Mesodermal cell (in vitro differentiated cells): ENCODE measurements at regions not wholly inside any gene's neighbourhood (a gene's known extent, or its start where the extent isn't known, plus 50 kb on each side); places are given as distances from the start of the nearest gene placed in this dataset.
"Not testable (repeated sequence)": the region's sequence is repeated elsewhere in the genome, so short reads cannot be mapped to it uniquely, and the experiment has no call there.

Experiments
- H3K27ac ChIP-seq: 2 replicates; pipeline ENCODE4 v1.7.0; 2013; ENCODE audit warnings: mild to moderate bottlenecking, low read depth, low read length, moderate library complexity; ENCODE audit not compliant: severe bottlenecking
- H3K36me3 ChIP-seq: 2 replicates; pipeline ENCODE4 v1.7.1; 2013; ENCODE audit warnings: mild to moderate bottlenecking, low read length, moderate library complexity; ENCODE audit not compliant: control insufficient read depth, insufficient read depth
- H3K4me1 ChIP-seq: one replicate; pipeline ENCODE4 v1.7.1; 2013; ENCODE audit warnings: mild to moderate bottlenecking, low read length; ENCODE audit not compliant: insufficient read depth, control insufficient read depth, poor library complexity, severe bottlenecking
- H3K4me3 ChIP-seq: 2 replicates; pipeline ENCODE4 v1.7.0; 2013; ENCODE audit warnings: low read length, control low read depth, mild to moderate bottlenecking; ENCODE audit not compliant: insufficient read depth, poor library complexity, severe bottlenecking; ENCODE audit errors: extremely low read depth
- H3K9me3 ChIP-seq: 2 replicates; pipeline ENCODE4 v1.7.1; 2013; ENCODE audit warnings: mild to moderate bottlenecking, low read length, moderate library complexity; ENCODE audit not compliant: control insufficient read depth
- WGBS, 2 experiments: methylation state at CpG; one replicate each; pipeline ENCODE4 v1.1.5; 2013; ENCODE audit warnings: missing lambda C conversion rate in 2 of 2; ENCODE audit not compliant: insufficient coverage in 2 of 2; 5-methylcytosine and 5-hydroxymethylcytosine counted together

DNA sequence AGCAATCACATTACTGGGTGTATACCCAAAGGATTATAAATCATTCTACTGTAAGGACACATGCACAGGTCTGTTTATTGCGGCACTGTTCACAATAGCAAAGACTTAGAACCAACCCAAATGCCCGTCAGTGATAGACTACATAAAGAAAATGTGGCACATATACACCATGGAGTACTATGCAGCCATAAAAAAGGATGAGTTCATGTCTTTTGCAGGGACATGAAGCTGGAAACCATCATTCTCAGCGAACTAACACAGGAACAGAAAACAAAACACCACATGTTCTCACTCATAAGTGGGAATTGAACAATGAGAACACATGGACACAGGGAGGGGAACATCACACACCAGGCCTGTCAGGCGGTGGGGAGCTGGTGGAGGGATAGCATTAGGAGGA, 313.9 kb upstream of the NCKAP5 start:
- not testable (repeated sequence) for H3K4me3 ChIP-seq, H3K36me3 ChIP-seq, H3K9me3 ChIP-seq, H3K4me1 ChIP-seq, H3K27ac ChIP-seq
- WGBS, 2 experiments: 70% methylated on average over 2 of the region's 4 CpGs; no CpG with 5 or more reads in 1 of the 2 experiments

DNA sequence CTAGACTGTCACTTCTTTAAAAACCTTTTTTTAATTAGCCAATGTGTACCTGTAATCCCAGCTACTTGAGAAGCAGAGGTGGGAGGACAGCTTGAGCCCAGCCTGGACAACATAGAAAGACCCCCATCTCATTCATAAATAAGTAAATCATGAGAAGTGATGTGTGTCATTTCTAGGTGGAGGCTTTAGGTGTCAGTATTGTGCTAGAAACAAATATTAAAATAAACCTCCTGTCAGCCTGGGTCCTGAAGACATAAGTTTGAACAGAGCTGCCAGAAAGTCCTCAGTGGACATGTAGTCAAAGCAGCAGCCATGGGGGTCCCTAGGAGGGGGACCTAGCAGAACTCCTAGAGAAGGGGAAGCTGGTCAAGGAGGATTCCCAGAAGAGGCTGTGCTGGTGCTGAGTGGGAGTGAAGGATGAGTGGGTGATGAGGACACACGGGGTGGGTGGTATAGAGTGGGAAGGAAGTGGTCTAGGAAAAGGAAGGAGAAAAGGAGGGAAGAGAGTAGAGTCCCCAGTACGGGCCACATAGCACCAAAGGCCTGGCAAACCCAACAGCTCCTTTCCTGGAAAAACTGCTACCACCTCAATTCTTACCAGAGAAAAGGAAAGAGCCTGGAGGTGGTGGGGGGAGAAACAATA, 316.6 kb upstream of the NCKAP5 start:
- no peak overlapping the region for H3K27ac ChIP-seq
- peaks cover 5% of the 10 kb centered on the region for H3K4me1 ChIP-seq
- 71% methylated on average over 1 of the region's 2 CpGs; no CpG with 5 or more reads in 1 of the 2 experiments for WGBS, 2 experiments
- no peaks in the 10 kb centered on the region for H3K36me3 ChIP-seq
- no peak overlapping the region for H3K4me3 ChIP-seq
- H3K9me3 ChIP-seq: no peaks in the 10 kb centered on the region

- no peaks in the 10 kb centered on the region for H3K9me3 ChIP-seq
- no peaks in the 10 kb centered on the region for H3K36me3 ChIP-seq
- H3K27ac ChIP-seq: no peak overlapping the region
- no peak overlapping the region for H3K4me3 ChIP-seq
- peaks cover 5% of the 10 kb centered on the region for H3K4me1 ChIP-seq
- WGBS, 2 experiments: 51 to 72% methylated on average over 5 of the region's 5 CpGs
Measured at GRCh38 chr2:133885847-133886246, 317.6 kb upstream of the NCKAP5 start.

GRCh38 chr2:133886735-133887675, 318.7 kb upstream of the NCKAP5 start:
- Histone ChIP-seq H3K4me1 (peaks cover 5% of the 10 kb centered on the region), H3K27ac (no peak overlapping the region), H3K9me3 (no peaks in the 10 kb centered on the region), H3K36me3 (no peaks in the 10 kb centered on the region), H3K4me3 (no peak overlapping the region)
- 70 to 73% methylated on average over 14 to 15 of the region's 19 CpGs for WGBS, 2 experiments

GRCh38 chr2:133887676-133888040, 319.4 kb upstream of the NCKAP5 start:
- Histone ChIP-seq H3K9me3 (no peaks in the 10 kb centered on the region), H3K4me3 (no peak overlapping the region)
- 64 to 88% methylated on average over 2 to 4 of the region's 4 CpGs for WGBS, 2 experiments

DNA sequence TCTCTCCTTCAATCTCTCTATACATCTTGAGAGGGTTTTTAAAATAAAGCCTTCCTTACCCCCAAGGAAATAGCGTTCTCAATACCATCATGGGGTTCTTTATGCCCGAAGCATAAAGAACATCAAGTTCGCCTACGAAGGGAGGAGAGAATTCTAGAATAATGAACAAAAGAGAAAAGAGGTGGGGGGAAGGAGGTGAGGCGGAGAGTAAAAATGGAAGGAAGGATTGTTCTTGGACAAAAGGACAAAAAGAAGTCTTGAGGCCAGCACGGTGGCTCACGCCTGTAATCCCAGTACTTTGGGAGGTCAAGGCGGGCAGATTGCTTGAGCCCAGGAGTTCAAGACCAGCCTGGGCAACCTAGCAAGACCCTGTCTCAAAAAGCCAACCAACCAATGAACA, 319.8 kb upstream of the NCKAP5 start:
- WGBS, 2 experiments: 89 to 96% methylated on average over 7 to 8 of the region's 8 CpGs
- Histone ChIP-seq H3K27ac (no peak overlapping the region), H3K4me1 (peaks cover 5% of the 10 kb centered on the region)

More at GRCh38 chr2:133887676-133888040, 319.4 kb upstream of the NCKAP5 start:
- no peaks in the 10 kb centered on the region for H3K36me3 ChIP-seq
- no peak overlapping the region for H3K27ac ChIP-seq
- peaks cover 5% of the 10 kb centered on the region for H3K4me1 ChIP-seq

GRCh38 chr2:133888621-133889219, 320.5 kb upstream of the NCKAP5 start:
- Histone ChIP-seq H3K36me3 (no peaks in the 10 kb centered on the region), H3K4me3 (no peak overlapping the region), H3K4me1 (peaks cover 5% of the 10 kb centered on the region), H3K27ac (no peak overlapping the region), H3K9me3 (no peaks in the 10 kb centered on the region)
- 90 to 96% methylated on average over 3 to 5 of the region's 8 CpGs for WGBS, 2 experiments

More for the DNA sequence above, 319.8 kb upstream of the NCKAP5 start:
- Histone ChIP-seq H3K9me3 (no peaks in the 10 kb centered on the region), H3K36me3 (no peaks in the 10 kb centered on the region), H3K4me3 (no peak overlapping the region)

DNA sequence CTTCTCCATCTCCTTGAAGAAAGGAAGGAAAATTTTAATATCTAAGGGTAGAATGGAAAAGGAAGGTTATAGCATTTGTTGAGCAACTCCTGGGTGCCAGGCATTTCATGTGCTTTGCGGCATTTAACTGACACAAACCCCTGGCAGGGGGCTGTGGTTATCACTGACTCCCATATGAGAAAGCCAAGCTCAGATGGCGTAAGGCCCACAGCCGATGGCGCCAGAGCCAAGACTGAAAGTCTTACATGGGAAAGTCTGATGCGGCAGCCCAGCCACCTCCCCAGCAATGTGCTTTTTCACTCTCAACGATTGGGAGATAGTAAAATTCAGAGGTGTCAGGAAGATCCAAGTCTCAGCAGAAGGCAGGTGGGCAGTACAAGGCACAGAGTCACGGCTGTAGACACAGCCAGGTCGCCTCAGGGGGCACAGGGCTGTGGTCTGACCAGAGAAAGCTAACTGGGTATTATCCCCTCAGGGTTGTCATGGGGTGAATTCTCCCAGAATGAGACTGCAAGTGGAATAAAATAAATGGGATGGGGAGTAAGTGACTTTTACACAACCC, 324.2 kb upstream of the NCKAP5 start:
- Histone ChIP-seq H3K36me3 (no peaks in the 10 kb centered on the region), H3K27ac (no peak overlapping the region), H3K4me3 (no peak overlapping the region), H3K9me3 (peaks cover 10% of the 10 kb centered on the region), H3K4me1 (no peaks in the 10 kb centered on the region)
- 84% methylated on average over 6 to 8 of the region's 8 CpGs for WGBS, 2 experiments

- Histone ChIP-seq H3K36me3 (no peaks in the 10 kb centered on the region), H3K27ac (no peak overlapping the region), H3K4me1 (no peaks in the 10 kb centered on the region), H3K9me3 (peaks cover 10% of the 10 kb centered on the region), H3K4me3 (no peak overlapping the region)
- 88 to 99% methylated on average over 7 to 9 of the region's 9 CpGs for WGBS, 2 experiments
Measured at GRCh38 chr2:133894429-133894828, 326.2 kb upstream of the NCKAP5 start.

DNA sequence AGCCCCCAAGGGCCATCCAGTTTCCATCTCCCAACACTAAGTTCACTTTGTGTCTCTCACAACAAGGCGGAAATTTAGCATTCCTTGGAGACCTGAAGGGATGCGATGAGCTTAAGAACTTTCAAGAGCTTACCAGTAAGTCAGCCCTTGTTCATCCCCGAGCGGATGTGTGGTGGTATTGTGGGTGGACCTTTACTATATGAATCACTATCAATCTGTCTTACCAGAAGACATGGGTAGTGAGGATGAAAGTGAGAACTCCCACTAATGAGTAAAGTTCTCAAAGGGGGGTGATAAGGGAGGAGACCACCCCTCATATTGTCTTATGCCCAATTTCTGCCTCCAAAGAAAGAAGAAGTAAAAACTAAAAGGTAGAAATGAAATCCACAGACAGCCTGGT, 329.6 kb upstream of the NCKAP5 start:
- H3K27ac ChIP-seq, H3K4me1 ChIP-seq, H3K36me3 ChIP-seq, H3K4me3 ChIP-seq: not testable (repeated sequence)
- WGBS, 2 experiments: 40% methylated on average over 1 of the region's 4 CpGs; no CpG with 5 or more reads in 1 of the 2 experiments
- peaks cover 10% of the 10 kb centered on the region for H3K9me3 ChIP-seq
